Activated CD8-positive, alpha-beta T cell treated with anti-CD3 and anti-CD28 coated beads for 36 hours (primary cell): ENCODE measurements at regions not wholly inside any gene's neighbourhood (a gene's known extent, or its start where the extent isn't known, plus 50 kb on each side); places are given as distances from the start of the nearest gene placed in this dataset.

ENCODE experiments used
- ATAC-seq: fragments of 200-7000 bp; cut with Tn5 transposase; one replicate; pipeline ENCODE4 v1.10.0; 2021; ENCODE audit warnings: mild to moderate bottlenecking, moderate library complexity
- CTCF ChIA-PET: fragments of 350-600 bp; sonication (Branson Sonifier 250); formaldehyde crosslinking; loops from one replicate; lab custom pipeline; 2021; ENCODE audit warnings: antibody characterized with exemption; lab: Charles Lee
- POLR2A ChIA-PET: fragments of 350-600 bp; sonication (Branson Sonifier 250); formaldehyde crosslinking; loops from one replicate; lab custom pipeline; 2021; ENCODE audit warnings: antibody characterized with exemption; lab: Charles Lee
- DNase-seq: peaks from one replicate; pipeline ENCODE4 v3.0.0-alpha.2; 2020
- H3K27ac Mint-ChIP-seq: one replicate; pipeline ENCODE4 v1.8.0; 2021; ENCODE audit warnings: mild to moderate bottlenecking, mixed read lengths
- H3K27me3 Mint-ChIP-seq: one replicate; pipeline ENCODE4 v1.8.0; 2021; ENCODE audit warnings: mixed read lengths
- H3K36me3 Mint-ChIP-seq: one replicate; pipeline ENCODE4 v1.8.0; 2021; ENCODE audit warnings: low read depth, mixed read lengths
- H3K4me1 Mint-ChIP-seq: one replicate; pipeline ENCODE4 v1.8.0; 2021; ENCODE audit warnings: low read depth, mixed read lengths
- H3K4me3 Mint-ChIP-seq: one replicate; pipeline ENCODE4 v1.8.0; 2021; ENCODE audit warnings: mild to moderate bottlenecking, moderate library complexity, mixed read lengths
- H3K9me3 Mint-ChIP-seq: one replicate; pipeline ENCODE4 v1.8.0; 2021; ENCODE audit warnings: mixed read lengths
- intact Hi-C: fragments of 100-400 bp; cut with micrococcal nuclease; formaldehyde crosslinking; loops from one replicate; pipeline ENCODE4 v1.10.0; 2022
- TF ChIP-seq, protein P1 (sequence below): fragments of 200-600 bp; IDR thresholded peaks from one replicate; pipeline ENCODE4 v1.8.0; 2022; ENCODE audit warnings: antibody characterized with exemption, mild to moderate bottlenecking

DNA sequence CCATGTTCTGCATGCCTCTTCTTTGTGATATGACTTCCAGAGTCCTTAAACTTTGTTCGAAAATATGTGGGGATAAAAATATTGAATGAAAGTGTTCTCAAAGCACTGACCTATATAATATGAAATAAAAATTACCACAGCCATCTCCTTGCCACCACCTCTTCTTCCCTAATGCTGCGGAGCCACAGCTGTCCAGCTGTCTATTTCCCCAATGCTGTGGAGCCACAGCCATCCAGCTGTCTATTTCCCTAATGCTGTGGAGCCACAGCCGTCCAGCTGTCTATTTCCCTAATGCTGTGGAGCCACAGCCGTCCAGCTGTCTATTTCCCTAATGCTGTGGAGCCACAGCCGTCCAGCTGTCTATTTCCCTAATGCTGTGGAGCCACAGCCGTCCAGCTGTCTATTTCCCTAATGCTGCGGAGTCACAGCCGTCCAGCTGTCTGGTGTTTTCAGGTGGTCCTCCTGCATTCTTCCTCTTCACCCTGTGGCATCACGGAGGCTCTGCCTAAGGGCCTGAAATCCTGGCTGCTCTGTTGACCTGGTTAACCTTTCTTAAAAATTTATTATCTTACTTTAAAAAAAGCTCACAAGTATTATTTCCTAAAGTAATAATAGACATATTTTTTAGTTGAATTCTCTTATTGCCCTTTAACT lies 266.1 kb upstream of the MEX3C start:
- Mint-ChIP-seq H3K4me3 (no peak overlapping the region), H3K9me3 (no peaks in the 10 kb centered on the region), H3K27ac (no peak overlapping the region), H3K4me1 (no peaks in the 10 kb centered on the region), H3K27me3 (peaks cover 9% of the 10 kb centered on the region), H3K36me3 (no peaks in the 10 kb centered on the region)
- CTCF ChIA-PET = no interaction called here
- ATAC-seq (no peak), DNase-seq (no peak)
- intact Hi-C loops = no loop called here
- TF ChIP-seq, protein P1, sequence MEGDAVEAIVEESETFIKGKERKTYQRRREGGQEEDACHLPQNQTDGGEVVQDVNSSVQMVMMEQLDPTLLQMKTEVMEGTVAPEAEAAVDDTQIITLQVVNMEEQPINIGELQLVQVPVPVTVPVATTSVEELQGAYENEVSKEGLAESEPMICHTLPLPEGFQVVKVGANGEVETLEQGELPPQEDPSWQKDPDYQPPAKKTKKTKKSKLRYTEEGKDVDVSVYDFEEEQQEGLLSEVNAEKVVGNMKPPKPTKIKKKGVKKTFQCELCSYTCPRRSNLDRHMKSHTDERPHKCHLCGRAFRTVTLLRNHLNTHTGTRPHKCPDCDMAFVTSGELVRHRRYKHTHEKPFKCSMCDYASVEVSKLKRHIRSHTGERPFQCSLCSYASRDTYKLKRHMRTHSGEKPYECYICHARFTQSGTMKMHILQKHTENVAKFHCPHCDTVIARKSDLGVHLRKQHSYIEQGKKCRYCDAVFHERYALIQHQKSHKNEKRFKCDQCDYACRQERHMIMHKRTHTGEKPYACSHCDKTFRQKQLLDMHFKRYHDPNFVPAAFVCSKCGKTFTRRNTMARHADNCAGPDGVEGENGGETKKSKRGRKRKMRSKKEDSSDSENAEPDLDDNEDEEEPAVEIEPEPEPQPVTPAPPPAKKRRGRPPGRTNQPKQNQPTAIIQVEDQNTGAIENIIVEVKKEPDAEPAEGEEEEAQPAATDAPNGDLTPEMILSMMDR = no peak
- POLR2A ChIA-PET = no interaction called here

DNA sequence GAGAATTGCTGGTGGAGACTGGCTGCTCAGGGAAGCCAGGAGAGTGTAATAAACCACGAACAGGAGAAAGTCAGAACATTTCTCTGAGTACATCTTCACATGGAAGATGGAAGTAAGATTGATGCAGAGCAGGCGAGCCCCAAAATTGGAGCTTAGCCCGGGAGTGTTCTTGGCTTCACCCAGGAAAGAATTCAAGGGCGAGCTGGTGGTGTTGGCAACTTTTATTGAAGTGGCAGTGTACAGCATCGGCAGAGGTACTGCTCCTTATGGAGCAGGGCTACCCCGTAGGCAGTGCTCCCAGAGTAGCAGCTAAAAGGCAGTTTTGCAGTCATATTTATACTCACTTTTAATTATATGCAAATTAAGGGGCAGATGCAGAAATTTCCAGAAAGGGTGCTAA lies 281.4 kb upstream of the MEX3C start:
- DNase-seq = no peak
- POLR2A ChIA-PET = no interaction called here
- H3K27me3 Mint-ChIP-seq = peaks cover 2% of the 10 kb centered on the region

DNA sequence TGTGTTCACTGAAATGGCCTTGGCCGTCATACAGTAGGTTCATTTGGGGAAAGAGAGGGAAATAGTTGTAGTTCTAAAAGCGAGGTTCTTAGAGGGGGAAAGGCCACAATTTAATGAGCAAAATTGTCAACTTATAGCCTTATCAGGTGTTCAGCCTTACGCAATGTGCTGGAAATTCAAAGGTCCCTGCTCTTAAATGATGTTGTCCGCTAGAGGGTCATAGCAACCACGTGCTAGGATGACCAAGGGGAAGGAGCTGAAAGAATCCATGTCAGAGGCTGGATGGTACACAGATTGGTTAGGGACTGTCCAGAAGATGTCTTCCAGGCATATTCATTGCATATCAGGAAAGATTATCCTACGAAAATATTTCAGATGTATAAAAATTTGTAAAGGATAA lies 282.3 kb upstream of the MEX3C start:
- intact Hi-C loops = no loop called here
- CTCF ChIA-PET = no interaction called here
- H3K4me1 Mint-ChIP-seq = no peaks in the 10 kb centered on the region
- H3K4me3 Mint-ChIP-seq = no peak overlapping the region
- peaks cover 2% of the 10 kb centered on the region for H3K27me3 Mint-ChIP-seq
- no peaks in the 10 kb centered on the region for H3K9me3 Mint-ChIP-seq
- TF ChIP-seq, protein P1 = no peak
- H3K27ac Mint-ChIP-seq = no peak overlapping the region
- no peaks in the 10 kb centered on the region for H3K36me3 Mint-ChIP-seq
- DNase-seq (no peak), ATAC-seq (no peak)
- POLR2A ChIA-PET = interaction anchor here (1.0 kb wide), 1 partner anchor 16 kb away, joined by 4 read pairs; no protein-coding TSS in a partner anchor

More for the DNA sequence above, 281.4 kb upstream of the MEX3C start:
- no peaks in the 10 kb centered on the region for H3K4me1 Mint-ChIP-seq
- no peak overlapping the region for H3K27ac Mint-ChIP-seq
- intact Hi-C loops = no loop called here
- no peak for ATAC-seq
- H3K9me3 Mint-ChIP-seq = no peaks in the 10 kb centered on the region
- no peaks in the 10 kb centered on the region for H3K36me3 Mint-ChIP-seq
- TF ChIP-seq, protein P1 = no peak
- no peak overlapping the region for H3K4me3 Mint-ChIP-seq
- CTCF ChIA-PET = no interaction called here

DNA sequence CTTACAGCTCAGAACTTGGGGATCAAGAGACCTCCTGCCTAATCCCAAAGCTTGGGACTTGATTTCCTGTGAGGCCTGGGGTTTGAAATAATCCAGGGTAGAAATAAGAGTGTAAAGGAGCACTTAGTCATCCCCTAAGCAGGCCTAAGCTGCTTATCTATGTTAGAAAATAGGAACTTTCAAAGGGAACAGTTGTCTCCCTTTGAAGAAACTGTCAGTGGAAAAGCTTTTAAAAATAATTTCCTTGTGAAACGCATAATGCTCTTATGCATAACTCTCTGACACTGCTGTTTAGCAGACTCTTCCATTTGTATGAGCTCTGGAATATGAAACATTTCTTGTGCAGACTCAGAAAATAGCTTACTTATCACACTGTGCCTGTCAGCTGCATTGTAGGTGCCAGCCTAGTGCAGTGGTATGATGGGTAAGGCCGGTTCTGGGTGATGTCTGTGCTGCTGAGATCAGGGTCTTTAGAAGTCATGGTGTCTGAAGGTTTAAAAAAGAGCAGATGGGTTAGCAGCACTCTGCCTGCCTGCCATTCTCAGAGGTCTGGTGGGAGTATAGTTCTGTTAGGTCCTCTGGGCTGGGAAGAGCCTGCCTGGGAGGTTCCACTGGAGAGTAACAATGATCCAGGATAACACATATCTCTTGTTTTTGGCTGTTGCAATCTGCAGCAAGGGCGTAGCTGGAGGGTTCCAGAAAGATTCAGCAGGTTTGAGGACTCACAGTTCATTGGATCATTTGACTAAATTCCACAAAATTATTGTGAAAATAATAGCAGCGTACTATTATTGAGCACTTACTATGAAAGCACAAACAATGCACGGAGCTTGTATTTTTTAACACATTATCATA lies 283.2 kb upstream of the MEX3C start:
- CTCF ChIA-PET = no interaction called here

More for the DNA sequence above, 283.2 kb upstream of the MEX3C start:
- H3K27ac Mint-ChIP-seq = no peak overlapping the region
- no peaks in the 10 kb centered on the region for H3K4me1 Mint-ChIP-seq
- ATAC-seq (no peak), DNase-seq (no peak)
- H3K9me3 Mint-ChIP-seq = no peaks in the 10 kb centered on the region
- POLR2A ChIA-PET = interaction anchor here (1.0 kb wide), 1 partner anchor 15 kb away, joined by 4 read pairs; no protein-coding TSS in a partner anchor
- intact Hi-C loops = no loop called here
- H3K27me3 Mint-ChIP-seq = peaks cover 2% of the 10 kb centered on the region
- TF ChIP-seq, protein P1 = no peak
- no peak overlapping the region for H3K4me3 Mint-ChIP-seq
- H3K36me3 Mint-ChIP-seq = no peaks in the 10 kb centered on the region
